PC-3 (cell line): ENCODE measurements at regions not wholly inside any gene's neighbourhood (a gene's known extent, or its start where the extent isn't known, plus 50 kb on each side); places are given as distances from the start of the nearest gene placed in this dataset.
A peak's percentile ranks its signal among the peaks of the same experiment; 100 is the strongest.

Source experiments
- ATAC-seq: fragments of 200-7000 bp; cut with Tn5 transposase; 2 replicates; pipeline ENCODE4 v1.9.1; 2020; ENCODE audit warnings: mild to moderate bottlenecking, moderate library complexity
- BruUV-seq: library from RNA; stranded (reverse); fragments of 400-500 nt; replicated peaks from 2 replicates; lab custom pipeline; 2021; lab: Mats Ljungman, UMichigan
- CTCF ChIA-PET: fragments of 300-600 bp; sonication (Branson Sonifier 250); formaldehyde crosslinking; loops from one replicate; lab custom pipeline; 2022; ENCODE audit warnings: antibody characterized with exemption; lab: Charles Lee
- POLR2A ChIA-PET: fragments of 300-600 bp; sonication (Branson Sonifier 250); formaldehyde crosslinking; loops from one replicate; lab custom pipeline; 2022; ENCODE audit warnings: antibody characterized with exemption; ENCODE audit not compliant: unreplicated experiment; lab: Charles Lee
- DNase-seq: peaks from one replicate; pipeline ENCODE4 v3.0.0-alpha.2; 2015
- H2AFZ ChIP-seq: fragments of 300-600 bp; sonication (generic); 2 replicates; pipeline ENCODE4 v1.6.0; 2016; ENCODE audit warnings: antibody characterized with exemption, low read length
- H3F3A ChIP-seq: fragments of 300-600 bp; sonication (generic); one replicate; pipeline ENCODE4 v1.6.0; 2017; ENCODE audit warnings: antibody characterized with exemption, low read length, control low read depth, mild to moderate bottlenecking; ENCODE audit not compliant: unreplicated experiment
- H3K27ac ChIP-seq: fragments of 300-600 bp; sonication (generic); 2 replicates; pipeline ENCODE4 v1.5.1; 2016; ENCODE audit warnings: mild to moderate bottlenecking, low read length
- H3K27me3 ChIP-seq: fragments of 300-600 bp; sonication (generic); 2 replicates; pipeline ENCODE4 v1.6.1; 2016; ENCODE audit warnings: low read length, mixed read lengths
- H3K36me3 ChIP-seq: fragments of 300-600 bp; sonication (generic); 2 replicates; pipeline ENCODE4 v1.6.1; 2016; ENCODE audit warnings: low read depth, mixed run types, low read length, mixed read lengths
- H3K4me1 ChIP-seq: fragments of 300-600 bp; sonication (generic); 2 replicates; pipeline ENCODE4 v1.5.1; 2016; ENCODE audit warnings: low read length; ENCODE audit not compliant: insufficient read depth
- H3K4me2 ChIP-seq: fragments of 300-600 bp; sonication (generic); 2 replicates; pipeline ENCODE4 v1.6.0; 2016; ENCODE audit warnings: low read length
- H3K4me3 ChIP-seq: fragments of 300-600 bp; sonication (generic); 2 replicates; pipeline ENCODE4 v1.5.1; 2016; ENCODE audit warnings: mild to moderate bottlenecking, low read length, mixed read lengths
- H3K79me2 ChIP-seq: fragments of 300-600 bp; sonication (generic); 2 replicates; pipeline ENCODE4 v1.6.1; 2017; ENCODE audit warnings: low read length, mixed read lengths
- H3K9ac ChIP-seq: fragments of 300-600 bp; sonication (generic); 2 replicates; pipeline ENCODE4 v1.6.0; 2016; ENCODE audit warnings: mild to moderate bottlenecking, low read length
- H3K9me2 ChIP-seq: fragments of 300-600 bp; sonication (generic); replicated peaks from 2 replicates; pipeline ENCODE4 v1.6.1; 2016; ENCODE audit warnings: mixed run types, low read length, mixed read lengths
- H3K9me3 ChIP-seq: fragments of 300-600 bp; sonication (generic); 2 replicates; pipeline ENCODE4 v1.6.1; 2016; ENCODE audit warnings: low read length, mixed read lengths
- H4K20me1 ChIP-seq: fragments of 300-600 bp; sonication (generic); 2 replicates; pipeline ENCODE4 v1.6.1; 2016; ENCODE audit warnings: low read length, mixed read lengths
- CTCF ChIP-seq: fragments of 300-600 bp; sonication (generic); conservative IDR thresholded peaks from 2 replicates; pipeline ENCODE4 v1.5.1; 2017; ENCODE audit warnings: antibody characterized with exemption, low read depth, mild to moderate bottlenecking, low read length
- EZH2 ChIP-seq: fragments of 300-600 bp; sonication (generic); IDR thresholded peaks from one replicate; pipeline ENCODE4 v1.6.1; 2017; ENCODE audit warnings: antibody characterized with exemption, mild to moderate bottlenecking, low read length; ENCODE audit not compliant: unreplicated experiment
- EZH2phosphoT487 ChIP-seq: fragments of 300-600 bp; sonication (generic); IDR thresholded peaks from 2 replicates; pipeline ENCODE4 v1.6.1; 2018; ENCODE audit warnings: mild to moderate bottlenecking, antibody characterized with exemption, low read length, borderline replicate concordance
- intact Hi-C: fragments of 100-400 bp; cut with micrococcal nuclease; formaldehyde crosslinking; loops from 2 replicates; pipeline ENCODE4 v1.9.0; 2023

- no peak overlapping the region for H3K27ac ChIP-seq
- H3K4me2 ChIP-seq: no peak overlapping the region
- intact Hi-C loops: no loop called here
- no peaks in the 10 kb centered on the region for H3K79me2 ChIP-seq
- no peaks in the 10 kb centered on the region for H4K20me1 ChIP-seq
- peaks cover 18% of the 10 kb centered on the region for H3K4me1 ChIP-seq
- no peak for ATAC-seq
- ChIA-PET CTCF (no interaction called here), POLR2A (no interaction called here)
- H3K4me3 ChIP-seq: no peak overlapping the region
- no TSS peak for BruUV-seq
- no peaks in the 10 kb centered on the region for H3K36me3 ChIP-seq
- no peaks in the 10 kb centered on the region for H3K9me3 ChIP-seq
- H2AFZ ChIP-seq: no peak overlapping the region
- no peak overlapping the region for H3K9ac ChIP-seq
- no peaks in the 10 kb centered on the region for H3F3A ChIP-seq
- H3K9me2 ChIP-seq: no peaks in the 10 kb centered on the region
- TF ChIP-seq EZH2phosphoT487: no peak
- no peak for TF ChIP-seq EZH2
- TF ChIP-seq CTCF: no peak
- no peaks in the 10 kb centered on the region for H3K27me3 ChIP-seq
- DNase-seq: no peak
Measured at GRCh38 chr15:95601525-95601924, 729.0 kb upstream of the NR2F2 start.

GRCh38 chr15:95603802-95604201, 726.7 kb upstream of the NR2F2 start:
- H4K20me1 ChIP-seq: no peaks in the 10 kb centered on the region
- H3K4me2 ChIP-seq: no peak overlapping the region
- H3K4me3 ChIP-seq: no peak overlapping the region
- no peaks in the 10 kb centered on the region for H3K27me3 ChIP-seq
- no peaks in the 10 kb centered on the region for H3K79me2 ChIP-seq
- peaks cover 18% of the 10 kb centered on the region for H3K4me1 ChIP-seq
- POLR2A ChIA-PET: no interaction called here
- DNase-seq: no peak
- no peak overlapping the region for H2AFZ ChIP-seq
- no peaks in the 10 kb centered on the region for H3K9me3 ChIP-seq
- H3K36me3 ChIP-seq: no peaks in the 10 kb centered on the region
- ATAC-seq: no peak
- CTCF ChIA-PET: no interaction called here
- H3K9ac ChIP-seq: peak overlapping the region; percentile 35
- intact Hi-C loops: loop anchor here (1.0 to 2.0 kb wide), 2 partner anchors 109 to 130 kb away; no protein-coding TSS in a partner anchor
- BruUV-seq: no TSS peak
- TF ChIP-seq EZH2 (no peak), EZH2phosphoT487 (no peak), CTCF (no peak)
- peak overlapping the region; percentile 56; the same call in 1 of the 2 replicates for H3K27ac ChIP-seq
- H3F3A ChIP-seq: no peaks in the 10 kb centered on the region
- H3K9me2 ChIP-seq: no peaks in the 10 kb centered on the region

GRCh38 chr15:95604634-95605036, 725.9 kb upstream of the NR2F2 start:
- no peaks in the 10 kb centered on the region for H3K36me3 ChIP-seq
- H3K79me2 ChIP-seq: no peaks in the 10 kb centered on the region
- CTCF ChIA-PET: no interaction called here
- no TSS peak for BruUV-seq
- H4K20me1 ChIP-seq: no peaks in the 10 kb centered on the region
- H3K27me3 ChIP-seq: no peaks in the 10 kb centered on the region
- no peaks in the 10 kb centered on the region for H3K9me2 ChIP-seq
- peak; percentile 54 for ATAC-seq
- TF ChIP-seq EZH2 (no peak), CTCF (no peak), EZH2phosphoT487 (no peak)
- POLR2A ChIA-PET: no interaction called here
- no peaks in the 10 kb centered on the region for H3F3A ChIP-seq
- peak overlapping the region; percentile 66 for H3K27ac ChIP-seq
- no peak overlapping the region for H2AFZ ChIP-seq
- H3K4me3 ChIP-seq: no peak overlapping the region
- H3K9ac ChIP-seq: peak overlapping the region; percentile 63
- H3K9me3 ChIP-seq: no peaks in the 10 kb centered on the region
- H3K4me2 ChIP-seq: peak overlapping the region; percentile 15
- intact Hi-C loops: loop anchor here (1.0 to 5.0 kb wide), 3 partner anchors 108 to 423 kb away; no protein-coding TSS in a partner anchor
- DNase-seq: peak; percentile 86
- peaks cover 18% of the 10 kb centered on the region for H3K4me1 ChIP-seq
